ENCODE measurements at regions not wholly inside any gene's neighbourhood (a gene's known extent, or its start where the extent isn't known, plus 50 kb on each side); places are given as distances from the start of the nearest gene placed in this dataset.

GRCh38 chr4:165803005-165803404 lies 70.0 kb upstream of the TLL1 start:
- Histone ChIP-seq H3K4me3 (ENCODE audit: low read depth, low read length) (no peak overlapping the region), H3K4me1 (ENCODE audit: control insufficient read depth, insufficient read depth, low read length) (no peaks in the 10 kb centered on the region), H3K36me3 (ENCODE audit: control insufficient read depth in 2 of 2, insufficient read depth in 1 of 2, low read length in 2 of 2) (no peaks in the 10 kb centered on the region), H3K9me3 (ENCODE audit: control insufficient read depth, insufficient read depth, low read depth, low read length) (no peaks in the 10 kb centered on the region), H3K27ac (ENCODE audit: extremely low read depth, low read depth, low read length) (no peak overlapping the region)
- ChIA-PET CTCF (no interaction called here), POLR2A (no interaction called here)
- no peak for TF ChIP-seq ZNF529 (tag by site-specific recombination; IDR thresholded peaks at IDR 0.05; ENCODE audit: insufficient replicate concordance)
- no peak for TF ChIP-seq ZNF169 (tag by site-specific recombination; IDR thresholded peaks at IDR 0.05)
- no peak for TF ChIP-seq ZNF146 (tag by site-specific recombination; IDR thresholded peaks at IDR 0.05)
- no peak for TF ChIP-seq YY1 (tag by site-specific recombination; IDR thresholded peaks at IDR 0.05)
- no peak for TF ChIP-seq ZBTB48 (tag by site-specific recombination; IDR thresholded peaks at IDR 0.05)
- no peak for TF ChIP-seq ZNF560 (tag by site-specific recombination; IDR thresholded peaks at IDR 0.05; ENCODE audit: borderline replicate concordance)
- TF ChIP-seq KLF8 (tag by site-specific recombination; IDR thresholded peaks at IDR 0.05), result no peak

- CTCF ChIA-PET, result no interaction called here
- POLR2A ChIA-PET, result no interaction called here
- Histone ChIP-seq H3K36me3 (ENCODE audit: control insufficient read depth in 2 of 2, insufficient read depth in 1 of 2, low read length in 2 of 2) (no peaks in the 10 kb centered on the region), H3K4me3 (ENCODE audit: low read depth, low read length) (no peak overlapping the region), H3K9me3 (ENCODE audit: control insufficient read depth, insufficient read depth, low read depth, low read length) (no peaks in the 10 kb centered on the region), H3K4me1 (ENCODE audit: control insufficient read depth, insufficient read depth, low read length) (no peaks in the 10 kb centered on the region), H3K27ac (ENCODE audit: extremely low read depth, low read depth, low read length) (no peak overlapping the region)
- TF ChIP-seq ZNF792 (tag by site-specific recombination; IDR thresholded peaks at IDR 0.05), result no peak
- no peak for TF ChIP-seq ZNF660 (tag by site-specific recombination; IDR thresholded peaks at IDR 0.05)
These were observed 67.6 kb upstream of the TLL1 start for GRCh38 chr4:165805406-165805805.

- CTCF ChIA-PET, result no interaction called here
- Histone ChIP-seq H3K4me3 (ENCODE audit: low read depth, low read length) (no peak overlapping the region), H3K36me3 (ENCODE audit: control insufficient read depth in 2 of 2, insufficient read depth in 1 of 2, low read length in 2 of 2) (no peaks in the 10 kb centered on the region), H3K4me1 (ENCODE audit: control insufficient read depth, insufficient read depth, low read length) (no peaks in the 10 kb centered on the region), H3K27ac (ENCODE audit: extremely low read depth, low read depth, low read length) (no peak overlapping the region), H3K9me3 (ENCODE audit: control insufficient read depth, insufficient read depth, low read depth, low read length) (no peaks in the 10 kb centered on the region)
- TF ChIP-seq ZNF404 (tag by site-specific recombination; IDR thresholded peaks at IDR 0.05) (no peak), ZNF621 (tag by site-specific recombination; IDR thresholded peaks at IDR 0.05) (no peak), ZNF600 (tag by site-specific recombination; IDR thresholded peaks at IDR 0.05) (no peak), KLF10 (tag by site-specific recombination; IDR thresholded peaks at IDR 0.05) (no peak), OVOL3 (tag by site-specific recombination; IDR thresholded peaks at IDR 0.05) (no peak), KLF9 (tag by site-specific recombination; IDR thresholded peaks at IDR 0.05; ENCODE audit: low read depth) (no peak), ZNF223 (tag by site-specific recombination; IDR thresholded peaks at IDR 0.05) (no peak), ZNF302 (tag by site-specific recombination; IDR thresholded peaks at IDR 0.05; ENCODE audit: low read depth) (no peak), ZNF324 (tag by site-specific recombination; IDR thresholded peaks at IDR 0.05) (no peak), ELK4 (IDR thresholded peaks at IDR 0.05; ENCODE audit: borderline replicate concordance, low read depth, low read length) (no peak), YY2 (tag by site-specific recombination; IDR thresholded peaks at IDR 0.05) (no peak), ZNF174 (tag by site-specific recombination; IDR thresholded peaks at IDR 0.05) (no peak), ZNF707 (tag by site-specific recombination; IDR thresholded peaks at IDR 0.05) (no peak), GLIS2 (tag by site-specific recombination; IDR thresholded peaks at IDR 0.05) (no peak), ZNF530 (tag by site-specific recombination; IDR thresholded peaks at IDR 0.05; ENCODE audit: low read depth) (no peak), HIC1 (tag by site-specific recombination; IDR thresholded peaks at IDR 0.05) (no peak), AEBP2 (tag by site-specific recombination; IDR thresholded peaks at IDR 0.05; ENCODE audit: borderline replicate concordance) (no peak), ZNF114 (tag by site-specific recombination; IDR thresholded peaks at IDR 0.05) (no peak)
- POLR2A ChIA-PET, result no interaction called here
These were observed 66.4 kb upstream of the TLL1 start for GRCh38 chr4:165806613-165807012.
